ENCODE measurements at regions not wholly inside any gene's neighbourhood (a gene's known extent, or its start where the extent isn't known, plus 50 kb on each side); places are given as distances from the start of the nearest gene placed in this dataset.

DNA sequence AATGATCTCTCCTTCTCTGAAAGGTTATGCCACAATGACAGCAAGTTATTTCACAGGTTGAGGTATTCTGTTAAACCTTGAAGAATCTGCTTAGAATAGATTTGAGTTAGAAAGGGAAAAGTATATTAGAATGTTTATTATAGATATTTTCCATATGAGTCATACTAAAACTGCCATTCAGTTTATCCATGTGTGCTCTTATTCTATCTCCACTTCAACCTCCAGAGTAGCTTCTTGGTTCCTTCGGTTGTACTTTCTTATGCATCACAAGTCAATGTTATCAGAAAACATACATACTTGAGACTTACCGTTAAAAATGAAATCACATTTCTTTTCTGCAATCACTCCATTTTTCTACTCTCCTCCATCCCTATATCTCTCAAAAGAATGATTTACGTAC lies 197.7 kb downstream of the BCAT1 start:
- no peak for DNase-seq
- no peaks in the 10 kb centered on the region for H3K4me1 ChIP-seq
- H3K27ac ChIP-seq: no peak overlapping the region
- no peaks in the 10 kb centered on the region for H3K27me3 ChIP-seq
- no peaks in the 10 kb centered on the region for H3K9me3 ChIP-seq
- no peaks in the 10 kb centered on the region for H3K36me3 ChIP-seq
- no peak for TF ChIP-seq POLR2A (IDR thresholded peaks at IDR 0.05)
- TF ChIP-seq, protein P1, sequence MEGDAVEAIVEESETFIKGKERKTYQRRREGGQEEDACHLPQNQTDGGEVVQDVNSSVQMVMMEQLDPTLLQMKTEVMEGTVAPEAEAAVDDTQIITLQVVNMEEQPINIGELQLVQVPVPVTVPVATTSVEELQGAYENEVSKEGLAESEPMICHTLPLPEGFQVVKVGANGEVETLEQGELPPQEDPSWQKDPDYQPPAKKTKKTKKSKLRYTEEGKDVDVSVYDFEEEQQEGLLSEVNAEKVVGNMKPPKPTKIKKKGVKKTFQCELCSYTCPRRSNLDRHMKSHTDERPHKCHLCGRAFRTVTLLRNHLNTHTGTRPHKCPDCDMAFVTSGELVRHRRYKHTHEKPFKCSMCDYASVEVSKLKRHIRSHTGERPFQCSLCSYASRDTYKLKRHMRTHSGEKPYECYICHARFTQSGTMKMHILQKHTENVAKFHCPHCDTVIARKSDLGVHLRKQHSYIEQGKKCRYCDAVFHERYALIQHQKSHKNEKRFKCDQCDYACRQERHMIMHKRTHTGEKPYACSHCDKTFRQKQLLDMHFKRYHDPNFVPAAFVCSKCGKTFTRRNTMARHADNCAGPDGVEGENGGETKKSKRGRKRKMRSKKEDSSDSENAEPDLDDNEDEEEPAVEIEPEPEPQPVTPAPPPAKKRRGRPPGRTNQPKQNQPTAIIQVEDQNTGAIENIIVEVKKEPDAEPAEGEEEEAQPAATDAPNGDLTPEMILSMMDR (IDR thresholded peaks at IDR 0.05): no peak
- no peak overlapping the region for H3K4me3 ChIP-seq

DNA sequence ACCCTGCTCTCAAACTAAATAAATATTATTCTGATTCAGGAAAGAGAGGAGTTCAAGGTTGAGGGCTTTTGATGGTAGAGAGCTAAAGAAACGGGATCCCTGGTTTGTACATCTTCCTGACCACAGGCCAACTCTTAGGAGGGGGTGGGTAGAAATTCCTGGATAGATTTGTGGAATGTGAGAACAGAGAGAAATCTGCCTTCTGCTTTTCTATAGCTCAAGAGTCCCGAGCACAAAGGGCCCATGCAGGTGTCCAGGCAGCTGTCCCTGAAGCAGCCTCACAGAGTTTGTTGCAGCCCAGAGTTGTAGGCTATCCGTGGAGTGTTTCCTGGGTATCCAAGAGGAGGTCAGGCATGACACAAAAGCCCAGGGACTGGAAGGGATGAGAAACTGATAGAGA lies 198.6 kb downstream of the BCAT1 start:
- Histone ChIP-seq H3K4me3 (no peak overlapping the region), H3K27me3 (no peaks in the 10 kb centered on the region), H3K27ac (no peak overlapping the region), H3K36me3 (no peaks in the 10 kb centered on the region), H3K4me1 (no peaks in the 10 kb centered on the region), H3K9me3 (no peaks in the 10 kb centered on the region)
- no peak for DNase-seq
- TF ChIP-seq POLR2A (IDR thresholded peaks at IDR 0.05): no peak
- TF ChIP-seq, protein P1 (IDR thresholded peaks at IDR 0.05): no peak

DNA sequence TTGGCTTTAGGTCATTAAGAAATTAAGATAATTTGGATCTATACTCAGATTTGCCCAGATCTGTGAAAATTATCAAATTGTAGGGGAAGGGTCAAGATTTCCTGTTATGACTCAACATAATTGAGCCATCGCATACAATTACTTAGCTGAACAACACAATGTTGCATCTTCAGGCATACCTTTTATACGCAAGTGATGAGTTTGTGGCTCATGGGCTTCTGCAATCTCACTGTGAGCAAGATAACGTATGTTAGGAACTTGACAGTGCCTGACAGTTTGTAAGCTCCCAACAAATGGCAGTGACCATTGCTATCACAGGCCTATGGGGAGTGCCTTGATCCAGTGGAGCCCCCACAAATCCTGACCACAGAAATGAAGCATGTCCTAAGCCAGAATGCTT lies 199.7 kb downstream of the BCAT1 start:
- Histone ChIP-seq H3K36me3 (no peaks in the 10 kb centered on the region), H3K27me3 (no peaks in the 10 kb centered on the region), H3K4me1 (no peaks in the 10 kb centered on the region), H3K27ac (no peak overlapping the region), H3K4me3 (no peak overlapping the region), H3K9me3 (no peaks in the 10 kb centered on the region)
- DNase-seq: no peak
- TF ChIP-seq, protein P1 (IDR thresholded peaks at IDR 0.05): no peak
- TF ChIP-seq POLR2A (IDR thresholded peaks at IDR 0.05): no peak

GRCh38 chr12:24748326-24748725 lies 200.6 kb downstream of the BCAT1 start:
- DNase-seq: no peak
- Histone ChIP-seq H3K27ac (no peak overlapping the region), H3K27me3 (no peaks in the 10 kb centered on the region), H3K4me1 (no peaks in the 10 kb centered on the region), H3K9me3 (no peaks in the 10 kb centered on the region), H3K4me3 (no peak overlapping the region), H3K36me3 (no peaks in the 10 kb centered on the region)
- TF ChIP-seq, protein P1 (IDR thresholded peaks at IDR 0.05): no peak
- no peak for TF ChIP-seq POLR2A (IDR thresholded peaks at IDR 0.05)

DNA sequence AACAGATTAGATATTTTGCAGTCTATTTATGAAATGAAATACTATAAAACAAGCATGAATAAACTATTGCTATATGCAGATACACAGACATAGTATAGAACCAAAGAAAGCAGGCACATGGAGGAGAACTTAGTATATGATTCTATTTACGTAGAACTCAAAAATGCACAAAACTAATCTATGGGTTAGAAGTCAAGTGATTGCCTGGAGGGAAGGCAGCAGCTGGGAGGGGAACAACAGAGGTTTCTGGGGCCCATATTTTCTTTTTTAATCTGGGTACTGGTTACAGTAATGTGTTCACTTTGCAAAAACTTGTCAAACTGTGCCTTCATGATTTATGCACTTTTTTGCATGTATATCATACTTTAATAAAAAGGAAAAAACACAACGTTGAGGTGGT lies 202.0 kb downstream of the BCAT1 start:
- no peak for DNase-seq
- Histone ChIP-seq H3K36me3 (no peaks in the 10 kb centered on the region), H3K4me3 (no peak overlapping the region), H3K9me3 (no peaks in the 10 kb centered on the region), H3K27me3 (no peaks in the 10 kb centered on the region), H3K27ac (no peak overlapping the region), H3K4me1 (no peaks in the 10 kb centered on the region)
- TF ChIP-seq, protein P1 (IDR thresholded peaks at IDR 0.05): no peak
- no peak for TF ChIP-seq POLR2A (IDR thresholded peaks at IDR 0.05)

- no peaks in the 10 kb centered on the region for H3K9me3 ChIP-seq
- no peaks in the 10 kb centered on the region for H3K36me3 ChIP-seq
- no peak overlapping the region for H3K27ac ChIP-seq
- no peaks in the 10 kb centered on the region for H3K27me3 ChIP-seq
- TF ChIP-seq, protein P1 (IDR thresholded peaks at IDR 0.05): no peak
- no peak for TF ChIP-seq POLR2A (IDR thresholded peaks at IDR 0.05)
- DNase-seq: no peak
- no peaks in the 10 kb centered on the region for H3K4me1 ChIP-seq
- H3K4me3 ChIP-seq: no peak overlapping the region
Observed at GRCh38 chr12:24746006-24746671, 202.8 kb downstream of the BCAT1 start.
